ENCODE measurements at regions not wholly inside any gene's neighbourhood (a gene's known extent, or its start where the extent isn't known, plus 50 kb on each side); places are given as distances from the start of the nearest gene placed in this dataset.

DNA sequence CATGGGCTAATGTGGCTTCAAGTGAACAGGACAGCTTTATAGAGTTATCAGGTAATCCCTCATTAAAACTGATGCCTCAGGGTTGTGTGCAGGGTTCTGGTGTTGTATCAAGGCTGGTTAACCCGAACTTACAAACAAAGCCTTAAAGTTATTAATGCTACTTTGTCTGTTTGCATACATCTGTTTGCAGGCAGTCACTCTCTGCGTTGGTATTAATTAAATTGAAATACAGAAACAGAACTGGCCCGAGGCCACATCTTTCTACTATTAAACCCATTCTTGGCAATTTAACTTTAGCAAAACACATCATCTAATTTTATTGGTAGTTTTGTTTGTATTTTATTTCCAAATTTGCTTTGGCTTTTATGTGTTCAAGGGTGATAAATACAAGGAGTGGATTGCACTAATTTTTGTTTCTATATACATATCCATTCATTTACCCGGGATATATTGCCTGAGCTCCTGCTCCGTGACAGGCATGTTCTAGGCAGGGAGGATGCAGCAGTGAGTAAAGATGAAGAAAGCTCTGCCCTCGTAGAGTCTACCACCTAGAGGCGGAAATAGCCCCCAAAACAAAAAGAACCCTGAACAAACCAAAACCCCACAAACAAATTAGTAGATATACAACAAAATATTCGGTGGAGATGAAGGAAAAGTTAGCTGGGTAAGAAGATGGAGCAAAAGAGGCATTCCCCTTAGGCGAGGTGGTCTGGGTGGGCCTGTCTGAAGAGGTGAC, 164.2 kb downstream of the MACROH2A1 start:
- no peak for DNase-seq

DNA sequence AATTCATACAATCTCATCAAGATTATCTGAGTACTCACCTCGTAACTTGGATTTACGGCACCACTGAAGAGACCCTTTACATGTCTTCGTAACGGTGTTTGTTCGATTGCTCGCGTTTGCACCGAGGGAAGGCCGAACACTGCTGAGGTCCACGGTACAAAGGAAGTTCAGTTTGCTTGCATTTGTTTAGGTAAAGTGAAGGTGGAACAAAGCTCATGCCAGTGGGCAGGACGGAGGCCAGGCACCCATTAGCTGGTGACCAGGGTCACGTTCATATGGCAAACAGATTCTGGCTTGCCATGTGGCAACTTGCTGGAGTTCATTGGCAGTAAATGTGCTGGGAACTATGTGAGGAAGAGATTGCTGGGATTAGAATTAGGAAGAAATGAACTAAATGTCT, 164.8 kb downstream of the MACROH2A1 start:
- no peak for DNase-seq

DNA sequence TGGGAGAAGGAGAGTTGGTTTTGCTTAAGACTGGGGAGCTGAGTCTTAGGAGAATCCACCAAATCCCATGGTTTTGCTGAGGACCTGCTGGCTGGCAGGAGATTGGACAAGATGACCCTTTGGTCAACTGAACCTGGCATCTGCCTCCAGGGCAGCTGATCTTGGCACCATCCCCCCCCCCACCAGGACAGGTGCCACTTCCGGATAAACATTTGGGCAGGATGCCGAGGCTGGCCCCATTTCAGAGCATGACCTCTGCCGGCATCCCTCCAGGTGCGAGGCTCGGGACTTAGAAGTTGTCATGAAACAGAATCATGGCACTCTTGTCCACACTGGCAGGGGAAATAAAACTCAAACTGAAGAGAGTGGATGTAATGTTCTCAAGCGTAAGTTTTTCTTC, 165.6 kb downstream of the MACROH2A1 start:
- no peak for DNase-seq

DNA sequence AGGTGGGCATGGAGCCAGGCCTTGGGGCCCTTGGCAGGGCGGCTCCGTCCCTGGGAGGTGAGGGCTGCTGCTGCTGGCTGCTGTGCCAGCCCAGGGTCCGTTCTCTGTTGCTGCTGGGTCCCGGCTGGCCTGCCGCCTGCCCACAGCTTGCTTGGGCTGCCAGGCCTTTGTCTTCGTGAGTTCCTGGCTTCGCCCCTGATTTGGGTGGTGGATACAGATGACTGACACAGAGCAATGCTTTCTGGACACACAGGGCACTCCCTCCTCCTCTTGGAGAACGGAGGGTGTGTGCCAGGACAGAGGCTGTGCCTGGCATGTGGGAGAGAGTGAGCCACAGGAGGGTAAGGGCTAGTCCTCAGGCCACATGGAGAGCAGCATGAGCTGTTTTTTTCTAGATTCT, 166.1 kb downstream of the MACROH2A1 start:
- no peak for DNase-seq

DNA sequence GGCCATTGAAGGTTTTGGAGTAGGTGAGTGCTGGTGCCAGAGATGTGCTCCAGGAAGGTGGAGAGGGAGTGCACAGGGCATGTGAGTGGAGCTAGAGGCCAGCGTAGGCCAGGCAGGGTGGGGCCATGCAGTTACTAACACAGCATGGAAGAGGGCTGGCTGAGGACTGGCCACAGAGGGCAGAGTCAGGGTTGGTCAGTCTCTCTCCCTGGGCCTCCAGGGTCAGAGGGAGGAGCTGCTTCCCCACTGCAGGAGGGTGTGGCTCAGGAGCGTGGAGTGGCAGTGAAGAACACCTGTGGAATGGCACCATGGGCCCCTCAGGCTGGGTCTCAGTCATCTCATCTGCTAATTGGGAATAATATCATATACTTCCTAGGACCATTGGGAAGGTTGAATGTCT, 167.7 kb downstream of the MACROH2A1 start:
- DNase-seq, result no peak

DNA sequence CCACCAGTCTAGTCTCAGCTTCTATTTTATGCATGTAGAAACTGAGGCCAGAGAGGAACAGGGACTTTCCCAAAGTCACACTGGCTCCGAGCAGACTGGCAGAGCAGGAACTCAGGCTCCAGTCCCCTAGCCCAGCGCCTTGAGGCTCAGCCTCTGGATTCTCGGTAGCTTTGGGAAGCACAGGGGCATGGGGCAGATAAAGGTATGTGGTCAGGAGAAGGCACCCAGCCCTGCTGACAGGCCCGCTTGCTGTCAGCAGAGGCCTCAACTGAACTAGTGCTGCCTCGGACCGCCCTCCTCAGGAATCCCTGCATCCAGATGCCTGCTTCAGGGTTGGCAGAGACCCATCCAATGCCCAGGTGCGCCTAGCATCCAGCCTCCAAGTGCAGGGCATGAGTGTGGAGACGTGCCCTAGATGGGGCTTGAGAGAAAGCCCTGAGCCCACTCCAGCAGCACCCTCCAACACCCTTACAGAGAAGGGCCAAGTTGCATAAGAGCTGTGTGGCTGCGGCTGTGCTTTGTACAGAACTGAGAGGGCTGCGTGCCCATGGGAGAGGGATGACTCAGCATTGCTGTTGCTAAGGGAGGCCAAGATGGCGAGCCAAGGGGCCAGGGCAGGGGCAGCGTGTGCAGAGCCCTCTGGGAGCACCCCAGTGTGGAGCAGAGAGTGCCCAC, 168.6 kb downstream of the MACROH2A1 start:
- no peak for DNase-seq

DNA sequence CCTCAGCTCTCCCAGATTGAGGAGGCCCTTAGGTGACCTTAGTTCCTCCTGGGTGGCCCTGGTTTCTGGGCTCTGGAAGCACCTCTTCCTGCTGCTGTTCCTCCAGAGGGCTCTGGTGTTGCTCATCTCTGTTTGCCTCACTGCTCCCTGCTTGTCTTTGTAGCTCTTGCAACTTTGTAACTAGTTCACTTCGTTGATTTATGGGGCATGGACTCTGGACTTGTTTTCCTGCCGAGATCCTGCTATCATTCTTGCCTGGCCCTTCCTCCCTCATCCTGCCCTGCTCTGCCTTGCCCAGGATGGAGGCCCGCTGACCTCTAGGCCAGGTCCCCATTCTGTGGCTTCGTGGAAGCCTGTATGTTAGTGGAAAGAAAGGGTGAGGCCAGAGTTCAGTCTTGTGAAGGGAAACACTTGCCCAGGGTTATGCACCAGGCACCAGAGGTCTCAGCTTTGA, 169.3 kb downstream of the MACROH2A1 start:
- no peak for DNase-seq

DNA sequence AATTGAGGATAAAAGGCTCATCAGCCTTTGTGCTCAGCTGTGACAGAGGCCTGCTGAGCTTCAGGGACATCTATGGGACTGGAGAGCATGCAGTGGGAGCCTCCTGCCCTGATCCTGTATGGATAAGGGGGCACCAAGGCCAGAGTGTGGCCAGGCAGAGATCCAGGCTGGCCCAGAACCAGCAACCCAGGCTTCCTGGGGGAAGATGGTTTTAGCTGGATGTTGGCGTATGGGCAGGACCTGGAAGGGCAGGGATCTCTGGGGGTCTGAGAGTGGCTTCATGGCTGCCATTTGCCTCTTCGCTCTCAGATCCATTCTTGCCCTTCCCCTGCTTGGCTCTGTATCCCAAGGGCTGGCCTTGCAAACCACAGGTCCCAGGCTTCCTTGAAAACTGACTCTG, 169.9 kb downstream of the MACROH2A1 start:
- no peak for DNase-seq

DNA sequence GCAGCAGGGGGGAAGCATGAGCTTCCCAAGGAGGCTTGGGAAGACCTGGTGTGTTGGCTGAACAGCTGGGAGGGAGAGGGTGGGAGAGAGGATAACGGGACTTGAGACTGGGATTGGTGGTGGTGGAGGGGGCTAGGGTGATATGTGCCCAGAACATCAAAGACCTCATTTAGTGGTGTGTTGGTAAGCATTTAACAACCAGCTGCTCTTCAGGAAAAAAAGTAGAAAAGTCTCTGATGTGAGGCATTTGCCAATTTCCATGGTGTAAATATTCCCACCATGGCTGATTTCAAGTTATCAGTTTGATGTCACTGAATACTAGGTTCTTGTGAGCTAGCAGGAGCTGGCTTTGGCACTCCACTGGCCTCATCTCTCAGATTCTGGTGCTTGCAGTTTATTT, 170.8 kb downstream of the MACROH2A1 start:
- DNase-seq, result no peak

DNA sequence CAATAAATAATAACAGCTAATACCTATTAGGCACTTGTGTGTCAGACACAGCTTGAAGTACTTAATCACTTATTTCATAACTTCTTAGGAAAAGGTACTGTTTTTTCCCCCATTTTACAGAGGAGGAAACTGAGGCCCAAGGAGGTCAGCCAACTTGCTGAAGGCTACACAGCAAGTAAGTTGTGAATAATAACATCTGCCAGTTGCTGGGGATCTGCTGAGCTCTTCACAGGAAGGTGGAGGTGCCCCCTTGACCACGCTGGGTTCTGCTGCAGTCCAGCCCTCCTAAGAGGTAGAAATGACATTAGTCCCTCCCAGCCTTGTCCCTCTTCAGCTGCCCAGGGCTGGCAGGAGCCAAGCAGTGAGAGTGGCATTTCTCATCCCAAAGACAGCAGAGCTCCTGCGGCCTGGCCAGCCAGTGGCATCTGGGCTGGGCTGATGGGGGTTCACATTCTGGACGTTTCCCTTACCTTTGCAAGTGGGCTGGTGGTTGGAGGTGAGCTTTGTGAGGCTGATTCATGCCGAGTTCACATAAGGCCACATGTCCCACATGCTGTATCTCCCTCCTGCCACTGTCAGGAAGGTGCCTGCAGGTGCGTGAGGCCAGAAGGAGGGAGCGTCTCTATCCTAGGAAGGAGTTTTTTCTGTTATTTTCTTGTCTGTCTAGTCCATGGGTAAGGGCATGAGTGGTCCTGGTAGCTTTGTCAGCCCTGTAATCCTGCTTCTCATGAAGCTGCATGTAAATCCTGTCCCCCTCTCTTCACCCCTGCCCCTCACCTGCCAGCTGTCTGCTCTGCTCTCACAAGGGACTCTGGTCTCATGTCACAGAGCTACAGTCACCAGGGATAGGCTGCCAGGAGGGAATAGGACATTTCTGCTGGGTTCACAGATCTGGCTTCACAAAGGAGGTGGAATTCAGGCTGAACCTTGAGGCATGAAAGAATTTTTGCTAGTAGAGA, 171.7 kb downstream of the MACROH2A1 start:
- no peak for DNase-seq

DNA sequence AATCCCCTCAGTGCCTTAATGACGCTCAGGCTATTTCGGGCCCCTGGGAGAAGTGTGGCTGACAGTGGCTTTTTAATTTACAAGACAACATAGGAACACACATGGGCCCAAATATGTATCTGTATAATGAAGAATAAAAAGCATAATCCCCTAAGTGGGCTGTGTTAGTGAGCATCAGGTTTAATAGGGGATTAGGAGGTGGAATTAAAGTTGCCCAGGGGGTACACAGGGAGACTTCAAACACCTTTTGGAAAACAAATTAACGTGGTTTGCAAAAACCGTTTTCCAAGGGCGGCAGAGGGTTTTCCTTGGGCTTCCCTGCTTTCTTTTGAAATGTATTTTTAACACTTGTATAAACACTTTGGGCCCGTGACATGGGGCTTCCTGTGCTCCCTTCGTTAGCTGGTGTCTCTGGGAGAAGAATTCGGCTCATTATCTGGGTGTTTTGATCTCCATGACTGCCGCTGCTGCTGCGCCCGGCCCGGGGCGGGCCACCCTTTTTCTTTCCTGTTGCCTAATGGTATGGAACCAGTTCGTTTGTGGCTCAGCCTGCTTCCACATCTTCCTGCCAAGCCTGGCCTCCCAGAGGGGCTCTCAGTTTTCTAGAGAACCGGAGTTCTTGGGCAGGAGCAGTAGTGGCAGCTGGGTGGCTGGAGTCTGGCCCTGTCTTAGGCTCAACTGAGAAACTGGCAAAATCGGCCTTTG, 173.0 kb downstream of the MACROH2A1 start:
- DNase-seq, result no peak

DNA sequence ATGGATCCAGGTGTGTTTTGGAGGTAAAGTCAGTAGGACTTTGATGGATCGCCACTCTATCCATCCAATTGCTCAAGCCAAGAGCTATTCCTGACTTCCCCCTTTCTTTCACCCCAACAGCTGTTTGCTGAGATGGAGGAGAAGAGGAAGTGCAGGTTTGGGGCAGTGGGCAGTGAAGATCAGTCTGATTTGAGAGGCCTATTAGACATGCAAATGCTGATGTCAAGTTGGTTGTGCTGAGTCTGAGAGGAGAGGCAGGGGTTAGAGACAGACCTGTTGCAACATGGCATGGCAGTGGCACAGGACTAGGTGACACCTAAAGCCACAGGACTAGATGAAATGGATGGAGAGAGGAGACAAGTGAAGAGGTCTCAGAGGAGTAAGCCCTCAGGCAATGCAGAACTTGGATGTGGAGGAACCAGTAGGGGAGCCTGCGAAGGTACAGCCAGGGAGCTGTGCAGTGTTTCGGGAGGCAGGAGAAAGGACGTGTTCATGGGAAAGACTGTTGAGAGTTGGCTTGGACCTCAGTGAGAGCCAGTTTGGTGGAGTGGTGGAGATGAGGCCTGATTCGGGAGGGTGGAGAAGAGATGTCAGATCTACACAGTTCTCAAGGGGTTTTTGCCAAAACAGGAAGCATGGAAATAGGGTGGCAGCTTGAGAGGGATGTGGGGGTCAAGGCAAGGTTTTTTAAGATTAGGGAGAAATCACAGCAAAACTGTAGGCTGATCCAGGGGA, 175.0 kb downstream of the MACROH2A1 start:
- no peak for DNase-seq

DNA sequence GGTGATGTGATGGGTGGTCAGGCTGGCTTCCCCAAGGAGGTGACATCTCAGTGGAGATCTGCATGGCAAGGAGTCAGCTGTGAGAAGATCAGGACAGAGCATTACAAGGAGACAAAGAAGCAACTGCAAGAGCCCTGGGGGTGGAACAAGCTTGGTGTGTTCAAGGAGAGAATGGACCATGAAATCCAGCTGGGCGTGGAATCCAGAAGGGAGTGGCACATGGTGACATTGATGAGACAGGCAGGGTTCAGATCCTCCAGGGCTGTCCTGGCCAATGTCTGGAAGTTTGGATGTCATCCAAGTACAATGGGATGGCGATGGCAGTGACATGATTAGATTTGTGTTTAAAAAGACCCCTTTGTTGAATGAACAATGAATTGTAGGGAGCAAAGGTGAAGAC, 175.6 kb downstream of the MACROH2A1 start:
- DNase-seq, result no peak

DNA sequence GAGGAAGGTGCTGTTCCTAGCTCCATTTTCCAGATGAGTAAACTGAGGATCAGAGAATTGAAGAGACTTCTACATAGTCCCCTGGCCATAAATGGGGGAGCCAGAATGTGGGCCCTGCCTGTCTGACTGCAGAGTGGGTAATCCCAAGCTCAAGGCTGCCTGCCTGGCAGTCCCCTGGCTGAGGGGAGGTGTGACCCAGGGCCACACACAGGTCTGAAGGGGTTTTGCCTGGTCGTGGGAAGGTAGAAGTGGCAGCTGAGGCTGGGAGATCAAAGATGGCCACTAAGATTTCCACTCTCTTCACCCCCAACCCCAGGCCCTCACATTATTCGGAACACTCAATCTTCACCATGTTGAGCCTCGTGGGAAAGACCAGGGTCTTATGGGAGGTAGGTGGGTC, 176.3 kb downstream of the MACROH2A1 start:
- no peak for DNase-seq

DNA sequence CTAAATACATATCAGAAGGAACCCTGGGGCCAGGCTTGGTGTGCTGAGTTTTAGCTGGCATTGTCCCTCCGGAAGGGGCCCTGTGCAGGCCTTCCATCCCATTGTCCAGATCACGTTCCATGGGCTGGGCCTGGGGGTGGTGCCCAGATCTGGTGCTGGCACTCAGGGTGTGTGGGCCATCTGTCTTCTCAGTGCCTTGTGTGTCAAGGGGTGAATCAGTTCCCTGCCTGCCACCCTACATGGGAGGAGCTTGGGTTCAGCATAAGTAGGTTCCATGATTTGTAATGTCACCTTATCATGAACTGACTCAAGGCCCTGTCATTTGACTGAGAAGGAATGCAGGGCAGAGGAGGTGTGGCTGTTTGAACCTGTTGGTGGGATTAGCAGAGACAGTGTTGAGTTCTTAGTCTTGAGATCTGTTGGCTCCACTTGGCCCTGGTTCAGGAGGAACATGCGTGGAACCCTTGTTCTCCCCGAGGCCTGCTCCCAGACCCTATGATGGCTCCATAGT, 176.8 kb downstream of the MACROH2A1 start:
- DNase-seq, result no peak

DNA sequence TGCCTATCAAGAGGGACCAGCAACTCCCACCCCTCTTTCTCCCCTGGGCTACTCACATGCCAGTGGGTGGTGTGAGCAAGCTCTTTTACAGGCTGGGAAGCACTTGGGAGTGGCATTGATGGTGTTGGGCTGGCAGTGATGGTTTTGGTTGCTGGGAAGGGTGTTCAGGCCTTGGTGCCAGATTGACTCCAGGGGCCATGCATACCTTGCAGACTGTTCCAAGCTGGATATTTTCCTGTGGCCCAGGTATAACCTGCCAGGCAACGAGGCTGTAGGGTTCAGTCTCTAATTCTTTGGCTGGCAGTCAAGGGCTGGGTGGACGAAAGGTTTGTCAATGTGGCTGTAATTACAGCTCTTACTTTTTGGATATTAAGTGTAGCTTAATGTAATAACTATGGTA, 177.3 kb downstream of the MACROH2A1 start:
- DNase-seq, result no peak

DNA sequence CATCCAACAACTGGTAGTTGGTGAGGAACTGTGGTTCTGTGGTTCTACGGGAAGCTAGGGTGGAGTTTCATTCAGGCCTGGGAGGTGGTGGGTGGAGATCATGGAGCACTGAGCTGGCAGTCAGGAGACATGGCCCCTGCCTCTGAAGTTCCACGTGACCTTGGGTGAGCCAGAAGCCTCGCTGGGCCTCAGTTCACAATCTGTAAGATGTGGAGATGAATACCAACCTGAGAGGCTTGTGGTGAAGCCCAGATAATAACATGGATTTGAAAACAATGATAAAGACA, 177.9 kb downstream of the MACROH2A1 start:
- no peak for DNase-seq

DNA sequence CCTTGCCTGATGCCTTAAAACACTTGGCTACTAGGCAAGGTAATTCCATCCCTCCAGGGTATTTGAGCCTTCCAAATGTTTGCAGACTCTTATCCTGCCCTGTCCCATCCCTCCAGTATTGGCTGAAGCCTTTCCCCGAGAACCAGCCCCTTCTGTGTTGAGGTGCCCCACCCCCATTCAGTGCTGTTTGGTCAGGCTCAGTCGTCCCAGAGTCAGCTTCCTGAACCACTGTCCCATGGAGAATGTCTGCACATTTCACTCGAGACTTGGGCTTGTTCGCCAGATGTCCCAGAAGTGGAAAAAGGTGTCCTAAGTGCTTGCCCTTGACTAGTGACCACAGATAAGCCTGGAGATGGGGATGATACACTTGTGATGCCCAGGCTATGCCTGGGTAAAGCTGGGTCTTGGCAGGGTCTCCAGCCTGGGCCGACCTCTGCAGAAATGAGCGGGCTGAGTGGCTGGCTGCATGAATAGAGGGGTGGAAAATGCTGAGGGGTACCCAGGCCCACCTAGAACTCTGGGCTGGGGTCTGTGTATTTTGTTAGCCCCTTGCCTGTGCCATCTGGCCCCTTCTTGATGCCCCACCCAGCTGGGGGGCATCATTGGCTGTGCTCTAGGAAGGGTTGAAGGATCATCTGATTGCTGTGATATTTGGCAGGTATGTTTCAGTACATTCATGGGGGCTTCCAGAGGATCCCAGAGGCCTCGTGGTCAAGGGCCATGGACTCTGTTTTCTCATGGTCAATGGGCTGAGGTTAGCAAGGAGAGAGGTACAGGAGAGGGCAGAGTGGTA, 178.4 kb downstream of the MACROH2A1 start:
- DNase-seq, result no peak

DNA sequence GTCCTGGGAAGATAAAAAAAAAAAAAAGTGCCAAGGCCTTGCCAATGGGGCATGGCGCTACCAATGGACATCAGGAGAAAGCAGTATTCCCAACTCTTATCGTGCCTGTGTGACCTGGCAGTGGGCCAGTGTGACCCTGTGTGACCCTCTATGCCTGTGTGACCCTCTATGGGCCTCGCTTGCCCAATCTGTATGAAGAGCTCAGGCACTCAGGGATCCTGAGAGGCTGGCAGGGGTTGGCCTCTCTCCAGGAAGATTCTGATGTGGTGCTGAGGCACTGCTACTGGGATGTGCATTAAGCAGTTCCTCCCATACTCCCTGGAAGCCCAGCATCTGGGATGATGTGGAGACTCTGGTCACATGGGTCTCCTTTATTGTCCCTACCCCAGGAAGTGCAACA, 179.2 kb downstream of the MACROH2A1 start:
- DNase-seq, result no peak

DNA sequence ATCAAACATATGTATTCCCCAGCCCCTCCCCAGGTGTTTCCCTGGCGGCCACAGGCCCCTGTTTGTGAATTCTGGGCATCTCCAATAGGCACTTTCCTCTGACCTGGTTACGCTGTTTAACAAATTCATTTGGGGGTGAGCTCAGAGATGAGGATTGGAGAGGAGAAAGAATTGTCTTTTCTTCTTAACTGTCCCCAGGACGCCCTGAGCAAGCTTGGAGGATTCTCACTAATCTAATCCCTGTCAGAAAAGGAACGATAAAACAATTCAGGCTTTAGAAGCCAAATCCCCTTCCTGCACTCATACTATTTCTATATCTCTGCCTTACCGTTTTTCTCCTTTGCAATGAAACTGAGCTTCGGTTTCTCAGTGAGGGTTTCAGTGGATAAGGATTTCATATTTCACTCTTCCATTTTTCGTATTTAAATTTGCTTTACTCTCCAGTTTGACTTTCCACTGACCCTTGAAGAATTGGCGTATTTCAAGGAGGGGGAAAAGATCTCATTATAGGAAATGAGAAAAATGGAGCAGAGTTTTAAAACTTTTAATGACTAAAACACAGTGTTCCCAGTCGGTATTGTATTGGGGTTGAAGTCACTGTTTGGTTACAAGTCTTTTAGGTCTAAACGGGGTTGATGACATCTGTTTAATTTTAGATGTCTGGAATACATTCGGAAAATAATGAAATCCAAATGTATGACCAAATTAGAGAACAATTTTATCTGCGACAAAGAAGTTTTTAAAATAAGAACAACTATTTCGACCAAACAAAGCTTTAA, 180.1 kb downstream of the MACROH2A1 start:
- DNase-seq, result no peak

DNA sequence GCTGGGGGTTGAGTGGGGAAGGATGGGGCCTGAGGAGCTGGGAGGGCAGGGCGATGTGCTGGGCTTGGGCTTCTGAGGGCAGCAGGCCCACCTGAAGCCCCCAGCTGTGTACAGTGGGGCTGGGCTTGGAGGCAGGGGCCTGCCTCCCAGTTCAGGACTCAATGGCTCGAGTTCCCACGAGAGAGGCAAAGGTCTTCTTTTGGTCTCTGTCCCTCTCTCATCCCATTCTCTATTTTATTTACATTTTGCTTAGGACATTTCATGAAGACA, 180.6 kb downstream of the MACROH2A1 start:
- DNase-seq, result no peak

All from retina (tissue), 1 donor.